Ectodermal cell (in vitro differentiated cells): ENCODE measurements at regions not wholly inside any gene's neighbourhood (a gene's known extent, or its start where the extent isn't known, plus 50 kb on each side); places are given as distances from the start of the nearest gene placed in this dataset.
"Not testable (repeated sequence)": the region's sequence is repeated elsewhere in the genome, so short reads cannot be mapped to it uniquely, and the experiment has no call there.

Source experiments
- H3K27ac ChIP-seq: 2 replicates; pipeline ENCODE4 v1.7.0; 2013; ENCODE audit warnings: mild to moderate bottlenecking, low read depth, low read length; ENCODE audit not compliant: insufficient read depth, poor library complexity, severe bottlenecking
- H3K27me3 ChIP-seq: 2 replicates; pipeline ENCODE4 v1.7.0; 2013; ENCODE audit warnings: mild to moderate bottlenecking, low read length; ENCODE audit not compliant: insufficient read depth, control insufficient read depth, poor library complexity, severe bottlenecking
- H3K36me3 ChIP-seq: one replicate; pipeline ENCODE4 v1.7.0; 2013; ENCODE audit warnings: low read length; ENCODE audit not compliant: control insufficient read depth, insufficient read depth
- H3K4me1 ChIP-seq: one replicate; pipeline ENCODE4 v1.7.0; 2013; ENCODE audit warnings: low read length; ENCODE audit not compliant: control insufficient read depth, insufficient read depth
- H3K4me3 ChIP-seq: 2 replicates; pipeline ENCODE4 v1.7.0; 2013; ENCODE audit warnings: low read depth, low read length, control low read depth; ENCODE audit not compliant: insufficient read depth
- H3K9me3 ChIP-seq: 2 replicates; pipeline ENCODE4 v1.7.0; 2013; ENCODE audit warnings: mild to moderate bottlenecking, low read length, moderate library complexity; ENCODE audit not compliant: control insufficient read depth
- WGBS, 2 experiments: methylation state at CpG; one replicate each; pipeline ENCODE4 v1.1.7; 2013; ENCODE audit warnings: missing lambda C conversion rate in 2 of 2; 5-methylcytosine and 5-hydroxymethylcytosine counted together

DNA sequence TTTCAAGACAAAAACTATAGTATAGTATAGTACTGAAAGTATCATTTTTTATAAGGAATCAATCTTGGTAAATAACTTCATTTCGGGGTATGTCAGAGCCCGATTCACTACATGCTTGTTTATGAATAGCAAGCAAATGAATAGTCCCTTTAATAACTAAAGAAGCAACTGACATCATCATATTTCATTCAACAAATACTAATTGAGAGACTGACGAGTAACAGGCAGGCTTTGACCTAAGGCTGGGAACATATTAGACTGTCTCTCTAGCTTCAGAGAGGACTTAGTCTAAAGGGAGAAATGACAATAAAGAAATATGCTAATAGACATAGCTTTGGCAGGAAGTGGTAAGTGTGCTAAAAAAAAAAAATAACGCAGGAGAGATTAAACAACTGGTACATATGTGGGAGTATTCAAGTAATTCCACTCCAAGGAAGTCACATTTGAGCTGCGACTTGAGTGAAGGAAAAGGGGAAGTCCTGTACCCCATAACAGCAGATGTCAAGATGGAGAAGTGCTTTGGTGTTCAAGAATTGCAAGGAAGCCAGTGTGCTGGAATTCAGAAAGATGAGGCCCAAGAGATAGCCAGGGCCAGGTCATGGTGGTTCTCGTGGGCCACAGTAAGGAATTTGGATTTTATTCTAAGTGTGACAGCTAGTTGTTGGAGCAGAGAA, 284.9 kb downstream of the FBXO8 start:
- H3K9me3 ChIP-seq, result no peaks in the 10 kb centered on the region
- H3K27me3 ChIP-seq, result no peaks in the 10 kb centered on the region
- no peak overlapping the region for H3K27ac ChIP-seq
- no peaks in the 10 kb centered on the region for H3K4me1 ChIP-seq
- no peaks in the 10 kb centered on the region for H3K36me3 ChIP-seq
- WGBS, 2 experiments, result 85 to 89% methylated on average over 6 of the region's 6 CpGs
- no peak overlapping the region for H3K4me3 ChIP-seq

DNA sequence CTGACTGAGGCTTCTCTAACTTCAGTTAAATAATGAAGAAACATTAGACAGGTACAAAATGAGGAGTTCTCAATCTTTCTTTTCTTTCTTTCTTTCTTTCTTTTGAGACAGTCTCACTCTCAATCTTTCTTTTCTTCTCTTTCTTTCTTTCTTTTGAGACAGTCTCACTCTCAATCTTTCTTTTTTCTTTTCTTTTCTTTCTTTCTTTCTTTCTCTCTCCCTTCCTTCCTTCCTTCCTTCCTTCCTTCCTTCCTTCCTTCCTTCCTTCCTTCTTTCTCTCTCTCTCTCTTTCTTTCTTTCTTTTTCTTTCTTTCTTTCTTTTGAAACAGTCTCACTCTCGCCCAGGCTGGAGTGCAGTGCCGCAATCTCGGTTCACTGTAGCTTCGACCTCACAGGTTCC, 287.7 kb downstream of the FBXO8 start:
- WGBS, 2 experiments, result 91 to 96% methylated on average over 4 of the region's 4 CpGs
- H3K27me3 ChIP-seq, H3K4me3 ChIP-seq, H3K4me1 ChIP-seq, H3K36me3 ChIP-seq, H3K9me3 ChIP-seq, H3K27ac ChIP-seq: not testable (repeated sequence)

GRCh38 chr4:173991814-173992213, 291.7 kb downstream of the FBXO8 start:
- WGBS, 2 experiments, result 90 to 95% methylated on average over 2 to 3 of the region's 3 CpGs
- H3K36me3 ChIP-seq, result no peaks in the 10 kb centered on the region
- H3K27me3 ChIP-seq, result no peaks in the 10 kb centered on the region
- no peaks in the 10 kb centered on the region for H3K9me3 ChIP-seq
- no peak overlapping the region for H3K4me3 ChIP-seq
- H3K4me1 ChIP-seq, result peaks cover 4% of the 10 kb centered on the region
- H3K27ac ChIP-seq, result no peak overlapping the region

DNA sequence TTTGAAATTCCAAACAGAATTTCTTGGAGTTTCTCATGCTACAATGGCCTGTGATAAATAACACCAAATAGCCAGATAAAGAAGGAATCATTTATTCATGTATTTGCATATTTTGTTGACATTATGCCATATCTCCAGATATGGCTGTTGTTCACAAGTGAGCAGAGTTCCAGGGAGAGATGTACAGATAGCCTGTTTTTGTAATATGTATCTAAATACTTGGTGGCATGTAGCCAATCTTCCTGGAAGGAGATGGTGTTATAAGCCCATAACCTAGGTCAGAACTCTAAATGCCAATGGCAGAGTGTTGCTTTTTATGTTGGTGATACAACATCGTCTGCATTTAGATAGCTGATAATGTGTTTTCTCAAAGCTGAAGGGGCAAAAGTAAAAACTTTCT, 292.2 kb downstream of the FBXO8 start:
- H3K4me1 ChIP-seq, result peaks cover 4% of the 10 kb centered on the region
- no peaks in the 10 kb centered on the region for H3K9me3 ChIP-seq
- no peaks in the 10 kb centered on the region for H3K36me3 ChIP-seq
- H3K27me3 ChIP-seq, result no peaks in the 10 kb centered on the region
- whole genome bisulfite sequencing, 2 experiments, result 82 to 100% methylated on average over 1 of the region's 1 CpG
- H3K4me3 ChIP-seq, result no peak overlapping the region
- no peak overlapping the region for H3K27ac ChIP-seq

DNA sequence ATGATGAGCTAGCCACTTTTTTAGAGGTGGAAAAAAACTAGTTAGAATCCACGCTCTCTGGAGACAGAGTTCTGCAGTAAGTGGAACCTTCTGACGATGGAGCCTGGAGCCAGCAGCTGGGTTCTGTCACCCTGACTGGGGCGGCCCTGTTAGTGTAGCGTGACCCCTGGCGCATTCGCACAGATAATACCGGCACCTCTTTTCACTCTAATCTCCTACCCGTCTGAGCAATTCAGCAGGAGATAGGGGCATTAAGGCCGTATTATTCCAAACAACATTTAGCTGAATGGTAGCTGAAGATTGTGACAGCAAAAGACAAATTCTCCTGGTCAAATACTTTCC, 292.6 kb downstream of the FBXO8 start:
- Histone ChIP-seq H3K4me3 (no peak overlapping the region), H3K9me3 (no peaks in the 10 kb centered on the region), H3K27me3 (no peaks in the 10 kb centered on the region), H3K27ac (no peak overlapping the region), H3K36me3 (no peaks in the 10 kb centered on the region), H3K4me1 (peaks cover 4% of the 10 kb centered on the region)
- 90 to 91% methylated on average over 9 of the region's 9 CpGs for WGBS, 2 experiments

- H3K4me1 ChIP-seq, result peaks cover 4% of the 10 kb centered on the region
- no peaks in the 10 kb centered on the region for H3K27me3 ChIP-seq
- H3K36me3 ChIP-seq, result no peaks in the 10 kb centered on the region
- WGBS, 2 experiments, result 69 to 73% methylated on average over 3 to 6 of the region's 6 CpGs
- H3K27ac ChIP-seq, result no peak overlapping the region
- no peaks in the 10 kb centered on the region for H3K9me3 ChIP-seq
- no peak overlapping the region for H3K4me3 ChIP-seq
Observed at GRCh38 chr4:173990126-173990868, 293.2 kb downstream of the FBXO8 start.

DNA sequence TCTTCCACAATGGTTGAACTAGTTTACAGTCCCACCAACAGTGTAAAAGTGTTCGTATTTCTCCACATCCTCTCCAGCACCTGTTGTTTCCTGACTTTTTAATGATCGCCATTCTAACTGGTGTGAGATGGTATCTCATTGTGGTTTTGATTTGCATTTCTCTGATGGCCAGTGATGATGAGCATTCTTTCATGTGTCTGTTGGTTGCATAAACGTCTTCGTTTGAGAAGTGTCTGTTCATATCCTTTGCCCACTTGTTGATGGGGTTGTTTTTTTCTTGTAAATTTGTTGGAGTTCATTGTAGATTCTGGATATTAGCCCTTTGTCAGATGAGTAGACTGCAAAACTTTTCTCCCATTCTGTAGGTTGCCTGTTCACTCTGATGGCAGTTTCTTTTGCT, 319.9 kb downstream of the FBXO8 start:
- not testable (repeated sequence) for H3K9me3 ChIP-seq, H3K4me3 ChIP-seq, H3K27me3 ChIP-seq, H3K4me1 ChIP-seq, H3K27ac ChIP-seq, H3K36me3 ChIP-seq
- no CpG with 5 or more reads among the region's 4 CpGs for WGBS, 2 experiments

DNA sequence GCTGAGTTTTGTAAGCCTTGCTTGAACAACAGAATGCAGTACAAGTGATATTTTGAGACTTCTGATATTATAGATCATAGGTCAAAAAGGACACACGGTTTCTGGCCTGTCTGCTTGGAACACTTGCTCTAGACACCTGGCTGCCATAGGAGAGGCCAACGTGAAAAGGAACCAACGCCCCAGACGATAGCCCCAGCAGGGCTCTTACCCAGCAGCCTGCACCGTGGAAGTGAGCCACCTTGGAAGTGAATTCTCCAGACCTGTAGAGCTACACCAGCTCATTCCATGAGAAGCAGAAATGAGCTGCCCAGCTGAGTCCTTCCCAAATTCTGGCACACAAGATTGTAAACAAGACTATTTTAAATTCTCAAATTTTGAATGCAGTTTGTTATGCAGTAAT, 323.1 kb downstream of the FBXO8 start:
- 77 to 80% methylated on average over 5 of the region's 5 CpGs for WGBS, 2 experiments

DNA sequence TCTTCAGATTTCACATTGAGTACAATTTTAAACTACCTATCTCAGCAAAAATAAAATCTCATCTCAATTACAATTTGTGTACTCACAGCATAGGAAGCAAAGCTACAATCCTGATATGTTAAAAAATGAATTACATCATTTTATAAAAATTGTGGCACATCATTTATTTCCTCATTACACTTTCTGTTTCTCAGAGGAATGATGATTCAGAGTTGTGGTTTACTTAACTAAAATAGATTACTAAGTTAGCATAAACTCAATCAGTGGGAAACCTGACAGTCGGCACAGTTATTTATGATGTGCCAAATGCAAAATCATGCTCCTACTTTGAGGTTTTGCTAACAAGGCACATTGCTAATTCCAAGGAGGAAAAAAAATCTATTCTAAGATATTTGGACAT, 325.0 kb downstream of the FBXO8 start:
- WGBS, 2 experiments, result 50 to 64% methylated on average over 1 of the region's 1 CpG
- Histone ChIP-seq H3K27ac (no peak overlapping the region), H3K36me3 (no peaks in the 10 kb centered on the region)

More for the DNA sequence above, 323.1 kb downstream of the FBXO8 start:
- Histone ChIP-seq H3K9me3 (no peaks in the 10 kb centered on the region), H3K4me3 (no peak overlapping the region), H3K36me3 (no peaks in the 10 kb centered on the region), H3K27me3 (no peaks in the 10 kb centered on the region), H3K27ac (no peak overlapping the region), H3K4me1 (no peaks in the 10 kb centered on the region)

GRCh38 chr4:173943547-173943946, 339.9 kb downstream of the FBXO8 start:
- no peaks in the 10 kb centered on the region for H3K36me3 ChIP-seq
- no peaks in the 10 kb centered on the region for H3K4me1 ChIP-seq
- no peaks in the 10 kb centered on the region for H3K27me3 ChIP-seq
- no peak overlapping the region for H3K27ac ChIP-seq
- WGBS, 2 experiments, result 97 to 100% methylated on average over 1 of the region's 1 CpG
- no peak overlapping the region for H3K4me3 ChIP-seq
- no peaks in the 10 kb centered on the region for H3K9me3 ChIP-seq

More for the DNA sequence above, 325.0 kb downstream of the FBXO8 start:
- Histone ChIP-seq H3K27me3 (no peaks in the 10 kb centered on the region), H3K4me3 (no peak overlapping the region), H3K4me1 (no peaks in the 10 kb centered on the region), H3K9me3 (no peaks in the 10 kb centered on the region)
